Stimulated activated CD8-positive, alpha-beta memory T cell treated with anti-CD3 and anti-CD28 coated beads, Interleukin-4, amount 100 ng/mL, for 48 hours (primary cell): ENCODE measurements at regions not wholly inside any gene's neighbourhood (a gene's known extent, or its start where the extent isn't known, plus 50 kb on each side); places are given as distances from the start of the nearest gene placed in this dataset.
A peak's percentile ranks its signal among the peaks of the same experiment; 100 is the strongest.
"Not testable (repeated sequence)": the region's sequence is repeated elsewhere in the genome, so short reads cannot be mapped to it uniquely, and the experiment has no call there.

Source experiments
- DNase-seq: peaks from one replicate; pipeline ENCODE4 v3.0.0-alpha.2; 2020

DNA sequence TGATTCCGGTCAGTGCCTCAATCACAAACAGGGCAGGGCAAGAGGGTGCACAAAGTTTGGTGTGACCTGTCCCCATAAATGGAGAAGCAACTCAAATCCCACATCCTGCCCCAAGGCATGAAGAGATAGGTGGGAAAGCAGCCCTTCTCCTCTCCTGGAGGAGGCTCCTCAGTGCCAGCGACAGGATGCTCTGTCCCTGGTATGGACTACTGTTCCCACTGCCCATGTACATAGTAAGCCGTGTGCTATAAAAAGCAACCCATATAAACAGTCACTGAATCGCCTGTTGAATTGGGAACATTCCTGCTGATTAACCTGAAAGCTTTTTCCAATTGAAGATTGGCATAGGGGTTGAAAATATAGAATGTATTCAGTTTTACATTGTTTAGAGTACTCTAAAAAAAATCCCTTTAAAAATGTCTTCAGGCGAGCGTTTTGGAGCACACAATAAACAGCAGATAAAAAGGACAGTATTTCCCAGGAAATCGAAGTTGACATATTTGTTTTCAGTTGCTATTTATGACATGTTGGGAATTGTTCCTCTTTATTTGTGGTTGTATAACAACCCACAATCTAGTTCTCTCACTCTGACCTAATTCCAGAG is 513.9 kb downstream of the DIRAS2 start:
- DNase-seq: no peak

DNA sequence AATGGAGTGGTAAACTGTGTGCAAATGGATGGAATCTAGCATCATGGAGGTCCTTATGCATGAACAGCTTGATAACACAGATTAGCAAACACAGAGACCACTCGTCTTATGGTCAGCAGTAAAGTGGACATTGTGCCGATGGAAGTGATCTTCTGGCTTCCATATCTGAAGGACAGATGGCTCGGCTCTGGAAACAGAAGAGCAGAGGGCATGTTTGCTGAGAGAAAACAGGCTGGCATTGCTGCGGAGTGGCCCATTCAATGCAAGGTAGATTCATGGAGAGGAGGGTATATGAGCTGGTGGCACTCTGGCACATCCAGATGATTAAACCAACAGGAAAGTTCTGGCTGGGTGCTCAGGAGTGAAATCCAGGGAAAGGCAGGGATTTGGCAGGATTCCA is 513.2 kb downstream of the DIRAS2 start:
- DNase-seq: no peak

GRCh38 chr9:90131568-90131967 is 511.1 kb downstream of the DIRAS2 start:
- DNase-seq: no peak

DNA sequence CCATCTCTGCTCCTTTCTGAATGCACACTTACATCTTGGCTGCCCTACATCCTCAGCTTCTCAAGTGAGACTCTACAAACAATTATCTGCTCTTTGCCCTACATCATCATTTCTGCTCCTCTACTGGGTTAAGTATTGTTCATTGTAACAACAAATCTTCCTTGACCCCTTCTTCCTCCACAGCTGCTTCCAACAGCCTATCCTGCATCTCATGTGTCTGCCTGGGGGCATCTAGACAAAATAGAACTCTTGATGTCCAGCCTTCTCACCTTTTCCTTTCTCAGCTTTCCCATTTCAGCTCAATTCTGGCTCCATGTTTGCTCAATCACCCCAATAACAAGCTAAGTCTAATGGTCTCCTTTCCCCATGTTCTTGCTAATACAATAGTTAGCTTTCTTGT is 509.8 kb downstream of the DIRAS2 start:
- DNase-seq: no peak

GRCh38 chr9:90137801-90138200 is 504.8 kb downstream of the DIRAS2 start:
- DNase-seq: no peak

DNA sequence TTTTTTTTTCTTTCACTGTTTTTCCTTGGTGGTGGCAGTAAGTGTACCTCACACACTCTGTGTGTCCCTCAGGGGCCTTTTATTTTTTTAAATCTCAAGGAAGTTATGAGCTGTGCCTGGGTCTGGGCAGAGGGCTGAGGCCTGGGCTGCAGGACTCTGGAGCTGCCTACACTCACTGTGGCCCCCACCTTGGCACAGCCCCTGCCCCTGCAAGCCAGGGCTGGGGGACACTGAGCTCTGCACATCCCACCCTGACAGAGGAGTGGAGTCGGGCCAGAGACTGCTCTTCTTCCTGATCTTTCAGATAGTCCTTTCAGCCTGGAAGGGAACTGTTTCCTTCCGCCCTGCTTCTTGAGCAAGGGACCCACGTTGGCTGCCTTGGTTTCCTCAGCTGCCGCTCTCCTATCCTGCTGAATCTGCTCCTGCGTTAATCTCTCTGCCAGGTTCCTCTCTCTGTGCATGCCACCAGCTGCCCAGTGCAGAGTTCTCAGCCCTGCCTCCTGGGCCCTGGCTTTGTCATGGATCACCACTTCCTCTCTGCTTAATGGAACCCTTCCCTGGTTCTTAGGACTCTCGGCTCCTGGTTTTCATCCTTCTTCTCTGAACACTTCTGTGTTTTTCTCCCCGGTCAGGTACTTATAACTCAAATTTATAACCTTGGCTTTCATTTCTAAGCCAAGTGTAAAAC is 502.3 kb downstream of the DIRAS2 start:
- no peak for DNase-seq

- no peak for DNase-seq
Observed at GRCh38 chr9:90141723-90142122, 500.9 kb downstream of the DIRAS2 start.

GRCh38 chr9:90142580-90142979 is 500.0 kb downstream of the DIRAS2 start:
- peak; percentile 74 for DNase-seq

DNA sequence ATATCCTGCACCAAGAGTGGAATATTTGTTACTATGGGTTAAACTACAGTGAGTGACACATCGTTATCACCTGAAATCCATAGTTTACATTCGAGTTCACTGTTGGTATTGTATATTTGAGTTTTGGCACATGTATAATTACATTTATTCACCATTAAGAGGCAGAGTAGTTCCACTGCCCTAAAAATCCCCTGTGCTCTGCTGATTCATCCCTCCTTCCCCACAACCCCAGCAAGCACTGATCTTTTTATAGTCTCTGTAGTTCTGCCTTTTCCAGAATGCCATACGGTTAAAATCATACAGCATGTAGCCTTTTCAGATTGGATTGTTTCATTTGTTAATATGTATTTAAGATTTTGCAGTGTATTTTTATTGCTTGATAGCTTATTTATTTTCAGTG is 495.2 kb downstream of the DIRAS2 start:
- no peak for DNase-seq

GRCh38 chr9:90156318-90156717 is 486.3 kb downstream of the DIRAS2 start:
- DNase-seq: no peak

DNA sequence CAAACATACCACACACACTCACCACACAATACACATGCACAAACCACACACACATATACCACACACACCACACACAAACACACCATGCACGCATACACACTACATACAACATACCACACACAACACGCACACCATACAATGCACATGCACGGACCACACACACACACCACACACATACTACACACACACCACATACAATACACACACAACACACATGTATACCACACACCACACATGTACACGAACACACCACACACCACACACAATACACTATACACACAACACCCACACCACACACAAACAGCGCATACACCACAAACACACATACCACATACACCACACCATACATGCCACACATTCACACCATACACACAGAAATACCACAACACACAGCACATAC is 480.3 kb downstream of the DIRAS2 start:
- no peak for DNase-seq

DNA sequence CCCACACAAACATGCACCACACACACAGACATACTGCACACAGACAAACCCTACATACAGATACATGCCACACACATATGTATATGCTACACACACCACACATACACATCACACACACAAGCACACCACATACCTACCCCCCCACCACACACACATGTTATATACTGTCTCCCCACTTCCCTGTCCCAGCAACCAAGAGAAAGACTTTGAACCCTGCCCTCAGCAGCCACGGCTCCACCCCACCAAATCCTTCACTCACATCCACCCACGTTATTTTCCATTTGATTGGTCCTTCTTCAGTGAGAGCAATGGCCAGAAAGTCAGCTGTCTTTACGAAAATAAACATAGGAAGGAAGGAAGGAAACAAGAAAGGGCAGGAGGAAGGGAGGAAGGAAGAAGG is 479.8 kb downstream of the DIRAS2 start:
- no peak for DNase-seq

DNA sequence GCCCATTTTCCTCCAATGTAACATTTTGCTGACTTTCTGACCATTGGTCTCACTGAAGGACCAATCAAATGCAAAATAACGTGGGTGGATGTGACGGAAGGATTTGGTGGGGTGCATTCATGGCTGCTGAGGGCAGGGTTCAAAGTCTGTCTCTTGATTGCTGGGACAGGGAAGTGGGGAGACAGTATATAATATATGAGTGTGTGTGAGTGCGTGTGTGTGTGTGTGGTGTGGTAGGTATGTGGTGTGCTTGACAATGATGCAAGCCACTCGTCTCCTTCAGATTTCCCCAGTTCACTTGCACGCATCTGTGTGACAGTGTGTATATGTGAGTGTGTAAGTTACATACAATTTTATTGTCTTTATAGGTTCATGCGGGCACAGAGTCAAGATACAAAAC is 477.3 kb downstream of the DIRAS2 start:
- DNase-seq: no peak

GRCh38 chr9:90166374-90166773 is 476.2 kb downstream of the DIRAS2 start:
- not testable (repeated sequence) for DNase-seq

GRCh38 chr9:90167914-90168313 is 474.7 kb downstream of the DIRAS2 start:
- DNase-seq: no peak

DNA sequence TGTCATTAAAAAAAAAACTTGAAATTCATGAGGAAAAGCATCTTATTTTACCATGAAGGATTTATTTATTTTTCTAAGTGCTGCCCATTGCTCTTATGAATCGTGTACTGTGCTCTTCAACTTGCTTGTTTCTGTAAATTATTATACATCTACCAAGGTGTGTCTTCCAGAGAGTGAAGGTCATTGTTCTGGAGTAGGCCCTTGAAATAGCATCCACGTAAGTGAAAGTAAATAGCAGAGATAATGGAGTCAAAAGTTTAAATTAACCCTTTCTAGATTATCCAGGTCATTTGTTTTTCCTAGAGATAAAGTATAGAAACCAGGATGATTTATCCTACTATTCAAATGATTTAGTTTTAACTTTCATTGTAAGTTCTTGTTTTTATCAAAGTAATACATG is 473.1 kb downstream of the DIRAS2 start:
- no peak for DNase-seq

- DNase-seq: not testable (repeated sequence)
Observed at GRCh38 chr9:90173935-90174334, 468.7 kb downstream of the DIRAS2 start.

- not testable (repeated sequence) for DNase-seq
Observed at GRCh38 chr9:90174346-90174745, 468.3 kb downstream of the DIRAS2 start.

DNA sequence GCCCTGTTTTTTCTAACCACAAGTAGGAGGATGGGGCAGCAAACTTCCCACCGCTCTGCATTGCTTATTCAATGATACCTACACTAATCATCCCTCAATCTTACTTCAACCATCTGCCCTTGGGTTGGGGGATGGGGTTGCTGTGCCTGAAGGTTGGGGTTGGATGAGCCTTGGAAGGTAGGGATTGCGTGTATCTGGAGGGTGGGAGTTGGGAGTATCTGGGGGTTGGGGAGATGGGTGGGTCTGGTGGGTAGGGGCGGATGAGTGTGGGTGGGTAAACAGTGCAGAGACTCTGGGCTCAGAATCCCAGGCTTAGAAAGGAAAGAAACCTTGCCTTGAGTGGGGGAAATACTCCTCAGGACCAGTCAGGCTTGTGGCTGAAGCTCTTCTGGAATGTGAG is 467.4 kb downstream of the DIRAS2 start:
- no peak for DNase-seq

GRCh38 chr9:90175865-90176264 is 466.8 kb downstream of the DIRAS2 start:
- DNase-seq: no peak

- no peak for DNase-seq
Observed at GRCh38 chr9:90176901-90177300, 465.7 kb downstream of the DIRAS2 start.

- no peak for DNase-seq
Observed at GRCh38 chr9:90180381-90180780, 462.2 kb downstream of the DIRAS2 start.

- DNase-seq: no peak
Observed at GRCh38 chr9:90188656-90189055, 454.0 kb downstream of the DIRAS2 start.

DNA sequence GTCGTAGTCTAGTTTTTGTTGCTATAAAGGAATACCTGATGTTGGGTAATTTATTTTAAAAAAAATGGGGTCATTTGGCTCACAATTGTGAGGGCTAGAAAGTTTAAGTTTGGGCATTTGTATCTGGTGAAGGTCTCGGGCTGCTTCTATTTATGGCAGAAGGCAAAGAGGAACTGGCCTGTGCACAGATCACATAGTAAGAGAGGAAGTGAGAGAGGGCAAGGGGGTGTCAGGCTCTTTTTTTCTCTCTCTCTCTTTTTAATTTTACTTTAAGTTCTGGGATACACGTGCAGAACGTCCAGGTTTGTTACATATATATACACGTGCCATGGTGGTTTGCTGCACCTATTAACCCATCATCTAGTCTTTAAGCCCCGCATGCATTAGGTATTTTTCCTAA is 453.3 kb downstream of the DIRAS2 start:
- no peak for DNase-seq

DNA sequence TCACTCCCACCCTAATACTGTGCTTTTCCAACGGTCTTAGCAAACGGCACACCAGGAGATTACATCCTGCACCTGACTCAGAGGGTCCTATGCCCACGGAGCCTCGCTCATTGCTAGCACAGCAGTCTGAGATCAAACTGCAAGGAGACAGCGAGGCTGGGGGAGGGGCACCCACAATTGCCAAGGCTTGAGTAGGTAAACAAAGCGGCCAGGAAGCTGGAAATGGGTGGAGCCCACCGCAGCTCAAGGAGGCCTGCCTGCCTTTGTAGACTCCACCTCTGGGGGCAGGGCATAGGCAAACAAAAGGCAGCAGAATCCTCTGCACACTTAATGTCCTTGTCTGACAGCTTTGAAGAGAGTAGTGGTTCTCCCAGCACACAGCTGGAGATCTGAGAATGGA is 450.2 kb downstream of the DIRAS2 start:
- DNase-seq: peak; percentile 41
